ENCODE measurements at regions not wholly inside any gene's neighbourhood (a gene's known extent, or its start where the extent isn't known, plus 50 kb on each side); places are given as distances from the start of the nearest gene placed in this dataset.
"Not testable (repeated sequence)": the region's sequence is repeated elsewhere in the genome, so short reads cannot be mapped to it uniquely, and the experiment has no call there.

GRCh38 chr10:38430242-38430641 is 336.1 kb downstream of the ZNF37A start:
- DNase-seq (ENCODE audit: low read depth in 1 of 2, low spot score in 2 of 2); H4K20me1 ChIP-seq (replicated peaks in 1 of 2; ENCODE audit: control insufficient read depth in 1 of 2, insufficient read depth in 2 of 2, low read length in 2 of 2); H3K56ac ChIP-seq (replicated peaks; ENCODE audit: insufficient read length, low read depth, low read length); H2BK120ac ChIP-seq (replicated peaks; ENCODE audit: low read depth, low read length); H3K18ac ChIP-seq (ENCODE audit: extremely low read depth, low read length); H3K23ac ChIP-seq (ENCODE audit: insufficient read length); H3K27me3 ChIP-seq (replicated peaks in 1 of 4; ENCODE audit: control insufficient read depth in 3 of 4, extremely low read depth in 1 of 4, insufficient read depth in 3 of 4, low read length in 3 of 4); H3K4me1 ChIP-seq (replicated peaks in 1 of 4; ENCODE audit: control insufficient read depth in 3 of 4, insufficient read depth in 4 of 4, low read length in 3 of 4); FAIRE-seq; POLR2A ChIA-PET (ENCODE audit: partially characterized antibody); H2AK5ac ChIP-seq (ENCODE audit: low read depth, low read length); H3K36me3 ChIP-seq (ENCODE audit: control insufficient read depth in 2 of 4, insufficient read depth in 4 of 4, low read length in 3 of 4); H4K5ac ChIP-seq (ENCODE audit: insufficient read length, low read depth, low read length); H4K8ac ChIP-seq (ENCODE audit: extremely low read depth, insufficient read depth, low read length); H3K79me2 ChIP-seq (ENCODE audit: control insufficient read depth in 1 of 2, insufficient read depth in 2 of 2, low read length in 2 of 2); H4K91ac ChIP-seq (replicated peaks; ENCODE audit: insufficient read length, low read length); H3K23me2 ChIP-seq (ENCODE audit: low read depth, low read length); H2AFZ ChIP-seq (ENCODE audit: low read length); H3K79me1 ChIP-seq (ENCODE audit: low read depth, low read length); H3K4ac ChIP-seq (replicated peaks; ENCODE audit: insufficient read length, low read depth, low read length); CTCF ChIA-PET (ENCODE audit: partially characterized antibody); H3K27ac ChIP-seq (ENCODE audit: low read depth, low read length); H2BK5ac ChIP-seq (ENCODE audit: low read depth, low read length); H3K4me2 ChIP-seq (ENCODE audit: insufficient read depth in 1 of 2, low read depth in 2 of 2, low read length in 2 of 2); H3K14ac ChIP-seq (ENCODE audit: insufficient read length); H3K4me3 ChIP-seq (ENCODE audit: extremely low read depth in 1 of 4, insufficient read depth in 2 of 4, low read depth in 3 of 4, low read length in 4 of 4); H2BK15ac ChIP-seq (ENCODE audit: low read length); H2BK20ac ChIP-seq (ENCODE audit: low read length); H2BK12ac ChIP-seq (ENCODE audit: low read depth, low read length); H3K9ac ChIP-seq (replicated peaks in 1 of 4; ENCODE audit: extremely low read depth in 1 of 4, low read depth in 3 of 4, low read length in 3 of 4): not testable (repeated sequence)
- 88% methylated on average over 1 of the region's 2 CpGs; no CpG with 5 or more reads in 1 of the 2 experiments for WGBS, 2 experiments (ENCODE audit: extremely low coverage in 1 of 2, insufficient coverage in 1 of 2, insufficient read length in 1 of 2, insufficient replicate concordance in 2 of 2, low coverage in 1 of 2, low lambda C conversion rate in 2 of 2, missing lambda C conversion rate in 1 of 2)
- peaks cover 0 to 11% of the 10 kb centered on the region in 2 experiments; a peak in 2 of 4 replicates for H3K9me3 ChIP-seq (ENCODE audit: insufficient read depth in 2 of 2, low read depth in 1 of 2, low read length in 1 of 2)

GRCh38 chr10:38437359-38437758 is 343.2 kb downstream of the ZNF37A start:
- H3K23me2 ChIP-seq (ENCODE audit: low read depth, low read length); H4K5ac ChIP-seq (ENCODE audit: insufficient read length, low read depth, low read length); POLR2A ChIA-PET (ENCODE audit: partially characterized antibody); H4K8ac ChIP-seq (ENCODE audit: extremely low read depth, insufficient read depth, low read length); H2BK120ac ChIP-seq (replicated peaks; ENCODE audit: low read depth, low read length); H3K4me2 ChIP-seq (ENCODE audit: insufficient read depth in 1 of 2, low read depth in 2 of 2, low read length in 2 of 2); H2BK5ac ChIP-seq (ENCODE audit: low read depth, low read length); H3K23ac ChIP-seq (ENCODE audit: insufficient read length); H3K79me1 ChIP-seq (ENCODE audit: low read depth, low read length); CTCF ChIA-PET (ENCODE audit: partially characterized antibody); DNase-seq (ENCODE audit: low read depth in 1 of 2, low spot score in 2 of 2); FAIRE-seq; H3K56ac ChIP-seq (replicated peaks; ENCODE audit: insufficient read length, low read depth, low read length); H2BK15ac ChIP-seq (ENCODE audit: low read length); H4K20me1 ChIP-seq (replicated peaks in 1 of 2; ENCODE audit: control insufficient read depth in 1 of 2, insufficient read depth in 2 of 2, low read length in 2 of 2); H3K4me3 ChIP-seq (ENCODE audit: extremely low read depth in 1 of 4, insufficient read depth in 2 of 4, low read depth in 3 of 4, low read length in 4 of 4); H3K9ac ChIP-seq (replicated peaks in 1 of 4; ENCODE audit: extremely low read depth in 1 of 4, low read depth in 3 of 4, low read length in 3 of 4); H3K14ac ChIP-seq (ENCODE audit: insufficient read length); H2BK20ac ChIP-seq (ENCODE audit: low read length); H2AK5ac ChIP-seq (ENCODE audit: low read depth, low read length); H4K91ac ChIP-seq (replicated peaks; ENCODE audit: insufficient read length, low read length); H3K18ac ChIP-seq (ENCODE audit: extremely low read depth, low read length); H3K27ac ChIP-seq (ENCODE audit: low read depth, low read length); H3K79me2 ChIP-seq (ENCODE audit: control insufficient read depth in 1 of 2, insufficient read depth in 2 of 2, low read length in 2 of 2); H2AFZ ChIP-seq (ENCODE audit: low read length); H2BK12ac ChIP-seq (ENCODE audit: low read depth, low read length); H3K4ac ChIP-seq (replicated peaks; ENCODE audit: insufficient read length, low read depth, low read length); H3K27me3 ChIP-seq (replicated peaks in 1 of 4; ENCODE audit: control insufficient read depth in 3 of 4, extremely low read depth in 1 of 4, insufficient read depth in 3 of 4, low read length in 3 of 4); H3K36me3 ChIP-seq (ENCODE audit: control insufficient read depth in 2 of 4, insufficient read depth in 4 of 4, low read length in 3 of 4); H3K4me1 ChIP-seq (replicated peaks in 1 of 4; ENCODE audit: control insufficient read depth in 3 of 4, insufficient read depth in 4 of 4, low read length in 3 of 4): not testable (repeated sequence)
- 78% methylated on average over 2 of the region's 5 CpGs; no CpG with 5 or more reads in 1 of the 2 experiments for WGBS, 2 experiments (ENCODE audit: extremely low coverage in 1 of 2, insufficient coverage in 1 of 2, insufficient read length in 1 of 2, insufficient replicate concordance in 2 of 2, low coverage in 1 of 2, low lambda C conversion rate in 2 of 2, missing lambda C conversion rate in 1 of 2)
- H3K9me3 ChIP-seq (ENCODE audit: insufficient read depth in 2 of 2, low read depth in 1 of 2, low read length in 1 of 2), result peaks cover 0 to 18% of the 10 kb centered on the region in 2 experiments; a peak in 1 of 4 replicates
